Ovary (tissue), 3 donors: ENCODE measurements at regions not wholly inside any gene's neighbourhood (a gene's known extent, or its start where the extent isn't known, plus 50 kb on each side); places are given as distances from the start of the nearest gene placed in this dataset.
"Not testable (repeated sequence)": the region's sequence is repeated elsewhere in the genome, so short reads cannot be mapped to it uniquely, and the experiment has no call there.

Experiments
- CTCF ChIP-seq, 3 donors: fragments of 450-650 bp in 2 of 3; fragments of 200-600 bp in 1 of 3; IDR thresholded peaks; one replicate each; pipeline versions ENCODE4 v1.5.1 to v1.8.0; 2016 to 2022; ENCODE audit warnings: antibody characterized with exemption in 3 of 3, mild to moderate bottlenecking in 1 of 3
- EP300 ChIP-seq: sonication (generic); formaldehyde crosslinking; IDR thresholded peaks from one replicate; pipeline ENCODE4 v1.6.1; 2017; ENCODE audit warnings: antibody characterized with exemption
- donor health status: DM: no; HTN: no; CAD: no.

DNA sequence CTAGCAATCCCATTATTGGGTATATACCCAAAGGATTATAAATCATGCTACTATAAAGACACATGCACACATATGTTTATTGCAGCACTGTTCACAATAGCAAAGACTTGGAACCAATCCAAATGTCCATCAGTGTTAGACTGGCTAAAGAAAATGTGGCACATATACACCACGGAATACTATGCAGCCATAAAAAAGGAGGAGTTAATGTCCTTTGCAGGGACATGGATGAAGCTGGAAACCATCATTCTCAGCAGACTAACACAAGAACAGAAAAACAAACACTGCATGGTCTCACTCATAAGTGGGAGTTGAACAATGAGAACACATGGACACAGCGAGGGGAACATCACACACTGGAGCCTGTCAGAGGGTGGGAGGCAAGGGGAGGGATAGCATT lies 113.4 kb upstream of the HEY2 start:
- TF ChIP-seq CTCF (IDR thresholded peaks at IDR 0.05); EP300: not testable (repeated sequence)
